Stimulated activated CD4-positive, alpha-beta T cell treated with anti-CD3 and anti-CD28 coated beads, Interleukin-12 subunit alpha, Interleukin-12 subunit beta, amount 100 ng/mL, for 24 hours (primary cell): ENCODE measurements at regions not wholly inside any gene's neighbourhood (a gene's known extent, or its start where the extent isn't known, plus 50 kb on each side); places are given as distances from the start of the nearest gene placed in this dataset.
"Not testable (repeated sequence)": the region's sequence is repeated elsewhere in the genome, so short reads cannot be mapped to it uniquely, and the experiment has no call there.

Source experiments
- DNase-seq, 2 experiments: peaks; one replicate each; pipeline ENCODE4 v3.0.0-alpha.2; 2020; ENCODE audit warnings: low read depth in 2 of 2

GRCh38 chr3:96324087-96324486 lies 490.3 kb upstream of the EPHA6 start:
- no peak for DNase-seq

GRCh38 chr3:96330795-96331194 lies 483.6 kb upstream of the EPHA6 start:
- no peak for DNase-seq

GRCh38 chr3:96331341-96331740 lies 483.1 kb upstream of the EPHA6 start:
- no peak for DNase-seq

- no peak for DNase-seq
Measured at GRCh38 chr3:96334779-96335178, 479.6 kb upstream of the EPHA6 start.

- no peak for DNase-seq
Measured at GRCh38 chr3:96347289-96347688, 467.1 kb upstream of the EPHA6 start.

GRCh38 chr3:96351598-96351997 lies 462.8 kb upstream of the EPHA6 start:
- DNase-seq = not testable (repeated sequence)

GRCh38 chr3:96354106-96354505 lies 460.3 kb upstream of the EPHA6 start:
- DNase-seq = no peak

- DNase-seq = no peak
Measured at GRCh38 chr3:96354742-96355141, 459.7 kb upstream of the EPHA6 start.

- DNase-seq = no peak
Measured at GRCh38 chr3:96361241-96361640, 453.2 kb upstream of the EPHA6 start.

GRCh38 chr3:96370637-96371036 lies 443.8 kb upstream of the EPHA6 start:
- no peak for DNase-seq

GRCh38 chr3:96410006-96410730 lies 404.2 kb upstream of the EPHA6 start:
- DNase-seq = no peak

GRCh38 chr3:96416549-96417255 lies 397.7 kb upstream of the EPHA6 start:
- DNase-seq = no peak

GRCh38 chr3:96428097-96428496 lies 386.3 kb upstream of the EPHA6 start:
- no peak for DNase-seq

GRCh38 chr3:96430079-96430478 lies 384.3 kb upstream of the EPHA6 start:
- no peak for DNase-seq

- no peak for DNase-seq
Measured at GRCh38 chr3:96434651-96435050, 379.7 kb upstream of the EPHA6 start.

GRCh38 chr3:96449346-96449745 lies 365.0 kb upstream of the EPHA6 start:
- DNase-seq = no peak

GRCh38 chr3:96449803-96450202 lies 364.6 kb upstream of the EPHA6 start:
- no peak for DNase-seq

GRCh38 chr3:96450699-96451098 lies 363.7 kb upstream of the EPHA6 start:
- no peak for DNase-seq

- DNase-seq = no peak
Measured at GRCh38 chr3:96465521-96465920, 348.9 kb upstream of the EPHA6 start.

- no peak for DNase-seq
Measured at GRCh38 chr3:96466441-96466840, 348.0 kb upstream of the EPHA6 start.

GRCh38 chr3:96467639-96468038 lies 346.8 kb upstream of the EPHA6 start:
- no peak for DNase-seq

- DNase-seq = no peak
Measured at GRCh38 chr3:96478496-96478895, 335.9 kb upstream of the EPHA6 start.

GRCh38 chr3:96480881-96481280 lies 333.5 kb upstream of the EPHA6 start:
- DNase-seq = no peak
